ENCODE measurements at regions not wholly inside any gene's neighbourhood (a gene's known extent, or its start where the extent isn't known, plus 50 kb on each side); places are given as distances from the start of the nearest gene placed in this dataset.

DNA sequence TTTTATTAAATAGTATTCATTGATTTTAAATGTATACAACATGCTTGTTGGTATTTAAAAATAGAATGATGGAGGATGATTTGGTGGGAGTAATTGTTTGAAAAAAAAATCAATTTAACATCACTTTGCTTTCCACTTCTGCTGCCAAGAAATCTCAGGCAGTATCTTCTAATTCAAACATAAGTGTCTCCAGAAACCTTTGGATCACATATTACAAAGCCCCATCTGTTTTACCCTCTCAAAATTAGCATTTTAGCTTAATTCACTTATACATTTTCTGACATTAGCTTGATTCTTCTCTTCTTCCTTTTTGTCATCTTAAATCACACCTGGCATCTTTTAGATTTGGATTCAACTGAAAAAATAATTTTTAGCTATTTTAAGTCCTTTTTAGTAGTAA lies 72.9 kb upstream of the KMT2C start:
- no peak for TF ChIP-seq CTCF (IDR thresholded peaks at IDR 0.05; ENCODE audit: borderline replicate concordance)
- H3K4me3 ChIP-seq, result no peak overlapping the region
- intact Hi-C loops (cut with micrococcal nuclease), result no loop called here
- no peaks in the 10 kb centered on the region for H3K4me1 ChIP-seq
- DNase-seq, result no peak
- no peaks in the 10 kb centered on the region for H3K9me3 ChIP-seq (replicated peaks)
- no peaks in the 10 kb centered on the region for H3K27me3 ChIP-seq (ENCODE audit: low read depth)
- no peak overlapping the region for H3K27ac ChIP-seq (replicated peaks)
- H3K36me3 ChIP-seq, result no peaks in the 10 kb centered on the region

DNA sequence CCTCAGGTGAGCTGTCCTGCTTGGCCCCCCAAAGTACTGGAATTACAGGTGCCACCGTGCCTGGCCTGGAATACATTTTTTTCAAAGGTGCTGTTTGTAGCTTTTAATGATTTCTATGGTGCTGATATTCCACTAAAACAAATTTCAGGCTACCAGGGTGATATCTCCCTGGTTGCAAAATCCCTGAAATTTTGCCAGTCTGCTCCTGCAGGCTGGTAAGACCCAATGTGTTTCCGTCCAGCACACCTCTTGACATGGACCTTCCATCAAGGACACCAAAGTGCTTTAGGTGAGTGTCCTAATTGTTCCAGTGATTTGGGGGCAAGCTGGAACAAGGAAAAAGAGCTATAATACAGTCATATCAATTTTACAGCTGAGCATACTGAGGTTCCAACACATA lies 69.8 kb upstream of the KMT2C start:
- no peak for TF ChIP-seq CTCF (IDR thresholded peaks at IDR 0.05; ENCODE audit: borderline replicate concordance)
- H3K27me3 ChIP-seq (ENCODE audit: low read depth), result no peaks in the 10 kb centered on the region
- no peak for DNase-seq
- H3K9me3 ChIP-seq (replicated peaks), result no peaks in the 10 kb centered on the region
- H3K4me3 ChIP-seq, result no peak overlapping the region
- H3K4me1 ChIP-seq, result no peaks in the 10 kb centered on the region
- H3K27ac ChIP-seq (replicated peaks), result no peak overlapping the region
- H3K36me3 ChIP-seq, result no peaks in the 10 kb centered on the region
- intact Hi-C loops (cut with micrococcal nuclease), result no loop called here

DNA sequence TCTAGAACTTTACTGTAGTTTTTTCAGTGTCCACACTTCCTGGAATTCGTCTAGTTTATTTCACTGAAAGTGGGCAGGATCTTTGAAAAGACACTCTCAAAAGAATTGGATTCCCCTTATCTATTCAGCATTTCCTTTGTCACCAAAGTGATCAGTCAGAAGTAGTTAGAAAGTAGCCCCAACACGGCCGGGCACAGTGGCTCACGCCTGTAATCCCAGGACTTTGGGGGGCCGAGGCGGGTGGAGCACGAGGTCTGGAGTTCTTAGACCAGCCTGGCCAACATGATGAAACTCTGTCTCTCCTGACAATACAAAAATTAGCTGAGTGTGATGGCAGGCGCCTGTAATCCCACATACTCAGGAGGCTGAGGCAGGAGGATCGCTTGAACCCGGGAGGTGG lies 69.0 kb upstream of the KMT2C start:
- TF ChIP-seq CTCF (IDR thresholded peaks at IDR 0.05; ENCODE audit: borderline replicate concordance), result no peak
- H3K27ac ChIP-seq (replicated peaks), result no peak overlapping the region
- no peaks in the 10 kb centered on the region for H3K9me3 ChIP-seq (replicated peaks)
- H3K27me3 ChIP-seq (ENCODE audit: low read depth), result no peaks in the 10 kb centered on the region
- H3K36me3 ChIP-seq, result no peaks in the 10 kb centered on the region
- intact Hi-C loops (cut with micrococcal nuclease), result no loop called here
- no peaks in the 10 kb centered on the region for H3K4me1 ChIP-seq
- H3K4me3 ChIP-seq, result no peak overlapping the region
- DNase-seq, result no peak

- no peak for DNase-seq
- no peak for TF ChIP-seq CTCF (IDR thresholded peaks at IDR 0.05; ENCODE audit: borderline replicate concordance)
- H3K27me3 ChIP-seq (ENCODE audit: low read depth), result no peaks in the 10 kb centered on the region
- no peaks in the 10 kb centered on the region for H3K4me1 ChIP-seq
- no peaks in the 10 kb centered on the region for H3K9me3 ChIP-seq (replicated peaks)
- intact Hi-C loops (cut with micrococcal nuclease), result no loop called here
- no peak overlapping the region for H3K27ac ChIP-seq (replicated peaks)
- H3K4me3 ChIP-seq, result no peak overlapping the region
- no peaks in the 10 kb centered on the region for H3K36me3 ChIP-seq
These were observed 68.6 kb upstream of the KMT2C start for GRCh38 chr7:152504367-152504766.

DNA sequence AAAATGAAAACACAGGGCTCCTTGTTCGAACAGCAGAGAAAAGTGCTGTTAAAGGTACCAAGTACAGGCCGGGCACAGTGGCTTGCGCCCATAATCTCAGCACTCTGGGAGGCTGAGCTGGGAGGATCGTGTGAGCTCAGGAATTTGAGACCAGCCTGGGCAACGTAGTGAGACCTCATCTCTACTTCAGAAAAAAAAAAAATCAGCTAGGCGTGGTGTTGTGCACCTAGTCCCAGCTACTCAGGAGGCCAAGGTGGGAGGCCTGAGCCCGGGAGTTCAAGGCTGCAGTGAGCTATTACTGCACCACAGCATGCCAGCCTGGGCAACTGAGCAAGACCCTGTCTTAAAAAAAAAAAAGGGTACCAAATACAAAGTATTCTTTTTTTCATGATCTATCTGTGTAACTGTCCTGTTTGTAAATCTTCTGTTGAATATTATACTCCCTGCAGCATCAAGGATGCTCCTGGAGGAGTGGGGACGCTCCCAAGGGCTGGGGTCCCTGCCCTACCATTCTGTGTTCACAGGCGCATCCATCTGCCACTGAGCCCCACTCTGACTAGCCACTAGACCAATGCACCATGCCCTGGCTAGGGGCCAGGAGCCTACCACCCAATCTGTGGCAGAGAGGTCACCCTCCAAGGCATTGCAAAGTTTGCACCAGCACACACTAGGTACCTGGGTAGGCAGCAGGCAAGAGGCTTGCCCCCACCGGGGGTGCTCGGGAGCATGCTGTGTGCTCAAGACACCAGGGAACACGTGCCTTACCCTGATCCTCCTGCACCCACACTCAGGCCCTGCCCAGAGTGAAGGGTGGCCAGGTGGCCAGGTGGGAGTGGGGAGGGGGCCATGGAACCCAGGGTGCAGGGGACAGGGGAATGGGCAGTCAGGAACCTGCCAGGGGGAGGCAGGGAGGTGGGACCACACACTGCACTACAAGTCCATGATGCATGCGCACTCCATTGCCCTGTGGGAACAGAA lies 67.3 kb upstream of the KMT2C start:
- H3K27ac ChIP-seq (replicated peaks), result no peak overlapping the region
- no peaks in the 10 kb centered on the region for H3K36me3 ChIP-seq
- TF ChIP-seq CTCF (IDR thresholded peaks at IDR 0.05; ENCODE audit: borderline replicate concordance), result no peak
- H3K27me3 ChIP-seq (ENCODE audit: low read depth), result no peaks in the 10 kb centered on the region
- H3K4me1 ChIP-seq, result no peaks in the 10 kb centered on the region
- no peaks in the 10 kb centered on the region for H3K9me3 ChIP-seq (replicated peaks)
- H3K4me3 ChIP-seq, result no peak overlapping the region
- intact Hi-C loops (cut with micrococcal nuclease), result no loop called here
- DNase-seq, result no peak

Data from left ventricle myocardium inferior (tissue), 1 donor.